GM12878 (cell line): ENCODE measurements at regions not wholly inside any gene's neighbourhood (a gene's known extent, or its start where the extent isn't known, plus 50 kb on each side); places are given as distances from the start of the nearest gene placed in this dataset.

Experiments used
- ATAC-seq: fragments of 200-7000 bp; cut with Tn5 transposase; 3 replicates; pipeline ENCODE4 v1.9.1; 2020; ENCODE audit warnings: mild to moderate bottlenecking, moderate library complexity
- BruUV-seq: library from RNA; stranded (reverse); fragments of 400-500 nt; replicated peaks from 2 replicates; lab custom pipeline; 2021; lab: Mats Ljungman, UMichigan
- CTCF ChIA-PET: fragments of 300-600 bp; sonication (Branson Sonifier 250); formaldehyde crosslinking; extraction: SDS; loops from one replicate; lab custom pipeline; 2021; ENCODE audit warnings: inconsistent platforms; lab: Yijun Ruan, JAX
- POLR2A ChIA-PET: fragments of 350-600 bp; formaldehyde crosslinking; extraction: SDS; loops from one replicate; lab custom pipeline; 2021; ENCODE audit warnings: inconsistent platforms; lab: Charles Lee
- RAD21 ChIA-PET: fragments of 300-600 bp; sonication (Branson Sonifier 250); formaldehyde crosslinking; loops from one replicate; lab custom pipeline; 2023; ENCODE audit warnings: antibody characterized with exemption; ENCODE audit not compliant: unreplicated experiment; lab: Charles Lee
- SMC1A ChIA-PET: fragments of 300-600 bp; sonication (Branson Sonifier 250); formaldehyde crosslinking; loops from one replicate; lab custom pipeline; 2023; ENCODE audit not compliant: unreplicated experiment, uncharacterized antibody; lab: Charles Lee
- DNase-seq: peaks from one replicate; pipeline ENCODE4 v3.0.0-alpha.2; 2011; ENCODE audit warnings: low read depth, low spot score
- FAIRE-seq: peaks from 3 replicates; lab custom pipeline; 2011; peaks lifted over from hg19 to GRCh38; lab: Jason Lieb, UNC
- H2AFZ ChIP-seq: 2 replicates; pipeline ENCODE4 v1.6.0; 2011; ENCODE audit warnings: low read depth, low read length, control low read depth; ENCODE audit not compliant: control insufficient read depth
- H3K27ac ChIP-seq: 2 replicates; pipeline ENCODE4 v1.5.1; 2011; ENCODE audit warnings: control low read depth; ENCODE audit not compliant: control insufficient read depth, insufficient read depth
- H3K27me3 ChIP-seq, 2 experiments: replicated peaks in 1 of 2; 2 replicates each; pipeline versions ENCODE4 v1.6.0 to v1.6.1; 2011; ENCODE audit warnings: low read length in 1 of 2; ENCODE audit not compliant: control insufficient read depth in 2 of 2, insufficient read depth in 2 of 2
- H3K36me3 ChIP-seq, 2 experiments: 2 replicates each; pipeline ENCODE4 v1.5.1; 2011; ENCODE audit warnings: low read length in 1 of 2; ENCODE audit not compliant: control insufficient read depth in 2 of 2, insufficient read depth in 2 of 2
- H3K4me1 ChIP-seq: 2 replicates; pipeline ENCODE4 v1.6.1; 2011; ENCODE audit warnings: mild to moderate bottlenecking, low read length, moderate library complexity, mixed read lengths; ENCODE audit not compliant: control insufficient read depth, insufficient read depth
- H3K4me2 ChIP-seq: 2 replicates; pipeline ENCODE4 v1.6.0; 2011; ENCODE audit warnings: control low read depth; ENCODE audit not compliant: control insufficient read depth, insufficient read depth
- H3K4me3 ChIP-seq: fragments of 200-600 bp; sonication (generic); 2 replicates; pipeline ENCODE4 v1.5.1; 2016
- H3K79me2 ChIP-seq: 2 replicates; pipeline ENCODE4 v1.6.0; 2011; ENCODE audit warnings: low read length; ENCODE audit not compliant: control insufficient read depth, insufficient read depth
- H3K9ac ChIP-seq: 2 replicates; pipeline ENCODE4 v1.8.0; 2011; ENCODE audit warnings: low read length, control low read depth, mixed read lengths; ENCODE audit not compliant: control insufficient read depth, insufficient read depth
- H3K9me3 ChIP-seq: replicated peaks from 3 replicates; pipeline ENCODE4 v1.5.1; 2011; ENCODE audit warnings: mild to moderate bottlenecking, low read length; ENCODE audit not compliant: control insufficient read depth, insufficient read depth
- H4K20me1 ChIP-seq: 2 replicates; pipeline ENCODE4 v1.6.0; 2011; ENCODE audit not compliant: control insufficient read depth, insufficient read depth
- CHD4 ChIP-seq: fragments of 200-600 bp; sonication (generic); IDR thresholded peaks from 2 replicates; pipeline ENCODE4 v1.6.1; 2016; ENCODE audit warnings: mild to moderate bottlenecking
- CTCF ChIP-seq, 3 experiments: IDR thresholded peaks in 2 of 3; conservative IDR thresholded peaks in 1 of 3; 2 replicates each; pipeline ENCODE4 v1.5.1; 2011; ENCODE audit warnings: low read depth in 3 of 3, low read length in 3 of 3, mild to moderate bottlenecking in 3 of 3, control low read depth in 2 of 3, moderate library complexity in 2 of 3, inconsistent platforms in 1 of 3, mixed read lengths in 1 of 3; ENCODE audit not compliant: control insufficient read depth in 2 of 3, insufficient read depth in 1 of 3; ENCODE audit errors: extremely low read depth in 1 of 3
- HDAC2 ChIP-seq: fragments of 200-600 bp; sonication (generic); IDR thresholded peaks from 2 replicates; pipeline ENCODE4 v1.6.1; 2017
- MAX ChIP-seq: IDR thresholded peaks from 2 replicates; pipeline ENCODE4 v1.6.1; 2012; ENCODE audit warnings: low read depth, low read length, improper control_type of control experiment
- NR2C2 ChIP-seq: IDR thresholded peaks from 2 replicates; pipeline ENCODE4 v1.6.1; 2011; ENCODE audit warnings: borderline replicate concordance, low read depth; ENCODE audit not compliant: control insufficient read depth, insufficient read length
- NR2F1 ChIP-seq: fragments of 450-650 bp; conservative IDR thresholded peaks from 2 replicates; pipeline ENCODE4 v1.6.1; 2017; ENCODE audit warnings: mild to moderate bottlenecking
- PML ChIP-seq: IDR thresholded peaks from 2 replicates; pipeline ENCODE4 v1.6.1; 2012; ENCODE audit warnings: low read length, inconsistent platforms
- RAD21 ChIP-seq: IDR thresholded peaks from 2 replicates; pipeline ENCODE4 v1.6.1; 2011; ENCODE audit warnings: mild to moderate bottlenecking, low read depth, low read length, moderate library complexity; ENCODE audit not compliant: insufficient read depth
- RELB ChIP-seq: fragments of 450-650 bp; IDR thresholded peaks from 2 replicates; pipeline ENCODE4 v1.6.1; 2017; ENCODE audit warnings: low read depth, mild to moderate bottlenecking, moderate library complexity
- SMC3 ChIP-seq: IDR thresholded peaks from 2 replicates; pipeline ENCODE4 v1.6.1; 2011; ENCODE audit warnings: low read length, improper control_type of control experiment, borderline replicate concordance
- USF2 ChIP-seq: IDR thresholded peaks from 2 replicates; pipeline ENCODE4 v1.6.1; 2011; ENCODE audit warnings: low read depth, low read length, improper control_type of control experiment, borderline replicate concordance
- ZBTB40 ChIP-seq: fragments of 450-650 bp; IDR thresholded peaks from 2 replicates; pipeline ENCODE4 v1.6.1; 2016; ENCODE audit warnings: mild to moderate bottlenecking, moderate library complexity, borderline replicate concordance
- ZNF384 ChIP-seq: IDR thresholded peaks from 2 replicates; pipeline ENCODE4 v1.6.1; 2012; ENCODE audit warnings: low read depth, mild to moderate bottlenecking, low read length, improper control_type of control experiment, borderline replicate concordance
- ZZZ3 ChIP-seq: IDR thresholded peaks from 2 replicates; pipeline ENCODE4 v1.6.1; 2011; ENCODE audit warnings: low read depth; ENCODE audit not compliant: control insufficient read depth, insufficient read length
- WGBS: methylation state at CpG from one replicate; pipeline ENCODE4 v1.1.6; 2016; ENCODE audit warnings: low lambda C conversion rate; ENCODE audit not compliant: insufficient replicate concordance, insufficient coverage; ENCODE audit errors: missing lambda C conversion rate; 5-methylcytosine and 5-hydroxymethylcytosine counted together
- in situ Hi-C: fragments of 300-500 bp; cut with MboI; formaldehyde crosslinking; loops from 9 replicates; pipeline ENCODE4 v1.14.3; 2018; ENCODE audit warnings: mixed read lengths
- intact Hi-C: fragments of 100-400 bp; cut with micrococcal nuclease; formaldehyde crosslinking; loops from one replicate; pipeline ENCODE4 v1.14.2; 2022; ENCODE audit not compliant: unreplicated experiment

- FAIRE-seq (no peak), ATAC-seq (no peak)
- no TSS peak for BruUV-seq
These were observed 1348.0 kb upstream of the PRR20A start for GRCh38 chr13:55792544-55793193.

More at GRCh38 chr13:55792544-55793193, 1348.0 kb upstream of the PRR20A start:
- ChIA-PET SMC1A (no interaction called here), CTCF (no interaction called here), POLR2A (no interaction called here), RAD21 (no interaction called here)
- Histone ChIP-seq H4K20me1 (no peaks in the 10 kb centered on the region), H3K27ac (no peak overlapping the region), H3K9me3 (no peaks in the 10 kb centered on the region), H3K27me3 (no peaks in the 10 kb centered on the region), H2AFZ (no peak overlapping the region), H3K36me3 (no peaks in the 10 kb centered on the region), H3K9ac (no peak overlapping the region), H3K4me2 (no peak overlapping the region)
- in situ Hi-C loops = no loop called here
- intact Hi-C loops = no loop called here
- DNase-seq = no peak
- WGBS = 30% methylated on average over 3 of the region's 3 CpGs
- TF ChIP-seq NR2C2 (no peak), SMC3 (no peak), NR2F1 (no peak), ZBTB40 (no peak), CTCF (IDR thresholded peaks at IDR 0.05 in 2 of 3, conservative IDR thresholded peaks at IDR 0.05 in 1 of 3; ENCODE audit: control insufficient read depth in 2 of 3, extremely low read depth in 1 of 3, insufficient read depth in 1 of 3, low read depth in 3 of 3, low read length in 3 of 3) (no peak), CHD4 (no peak), PML (no peak), RAD21 (no peak), RELB (no peak), HDAC2 (no peak), USF2 (no peak), ZNF384 (no peak), ZZZ3 (no peak), MAX (no peak)
- TF ChIP-seq, all 136 proteins: peak for 0
- Histone ChIP-seq H3K4me3 (no peak overlapping the region), H3K79me2 (no peaks in the 10 kb centered on the region), H3K4me1 (no peaks in the 10 kb centered on the region)
